GM12878 (cell line): ENCODE measurements at regions not wholly inside any gene's neighbourhood (a gene's known extent, or its start where the extent isn't known, plus 50 kb on each side); places are given as distances from the start of the nearest gene placed in this dataset.

Experiments
- ATAC-seq: fragments of 200-7000 bp; cut with Tn5 transposase; 3 replicates; pipeline ENCODE4 v1.9.1; 2020; ENCODE audit warnings: mild to moderate bottlenecking, moderate library complexity
- BruUV-seq: library from RNA; stranded (reverse); fragments of 400-500 nt; replicated peaks from 2 replicates; lab custom pipeline; 2021; lab: Mats Ljungman, UMichigan
- CTCF ChIA-PET: fragments of 300-600 bp; sonication (Branson Sonifier 250); formaldehyde crosslinking; extraction: SDS; loops from one replicate; lab custom pipeline; 2021; ENCODE audit warnings: inconsistent platforms; lab: Yijun Ruan, JAX
- POLR2A ChIA-PET: fragments of 350-600 bp; formaldehyde crosslinking; extraction: SDS; loops from one replicate; lab custom pipeline; 2021; ENCODE audit warnings: inconsistent platforms; lab: Charles Lee
- RAD21 ChIA-PET: fragments of 300-600 bp; sonication (Branson Sonifier 250); formaldehyde crosslinking; loops from one replicate; lab custom pipeline; 2023; ENCODE audit warnings: antibody characterized with exemption; ENCODE audit not compliant: unreplicated experiment; lab: Charles Lee
- SMC1A ChIA-PET: fragments of 300-600 bp; sonication (Branson Sonifier 250); formaldehyde crosslinking; loops from one replicate; lab custom pipeline; 2023; ENCODE audit not compliant: unreplicated experiment, uncharacterized antibody; lab: Charles Lee
- DNase-seq: peaks from one replicate; pipeline ENCODE4 v3.0.0-alpha.2; 2011; ENCODE audit warnings: low read depth, low spot score
- FAIRE-seq: peaks from 3 replicates; lab custom pipeline; 2011; peaks lifted over from hg19 to GRCh38; lab: Jason Lieb, UNC
- H2AFZ ChIP-seq: 2 replicates; pipeline ENCODE4 v1.6.0; 2011; ENCODE audit warnings: low read depth, low read length, control low read depth; ENCODE audit not compliant: control insufficient read depth
- H3K27ac ChIP-seq: 2 replicates; pipeline ENCODE4 v1.5.1; 2011; ENCODE audit warnings: control low read depth; ENCODE audit not compliant: control insufficient read depth, insufficient read depth
- H3K27me3 ChIP-seq, 2 experiments: replicated peaks in 1 of 2; 2 replicates each; pipeline versions ENCODE4 v1.6.0 to v1.6.1; 2011; ENCODE audit warnings: low read length in 1 of 2; ENCODE audit not compliant: control insufficient read depth in 2 of 2, insufficient read depth in 2 of 2
- H3K36me3 ChIP-seq, 2 experiments: 2 replicates each; pipeline ENCODE4 v1.5.1; 2011; ENCODE audit warnings: low read length in 1 of 2; ENCODE audit not compliant: control insufficient read depth in 2 of 2, insufficient read depth in 2 of 2
- H3K4me1 ChIP-seq: 2 replicates; pipeline ENCODE4 v1.6.1; 2011; ENCODE audit warnings: mild to moderate bottlenecking, low read length, moderate library complexity, mixed read lengths; ENCODE audit not compliant: control insufficient read depth, insufficient read depth
- H3K4me2 ChIP-seq: 2 replicates; pipeline ENCODE4 v1.6.0; 2011; ENCODE audit warnings: control low read depth; ENCODE audit not compliant: control insufficient read depth, insufficient read depth
- H3K4me3 ChIP-seq: fragments of 200-600 bp; sonication (generic); 2 replicates; pipeline ENCODE4 v1.5.1; 2016
- H3K79me2 ChIP-seq: 2 replicates; pipeline ENCODE4 v1.6.0; 2011; ENCODE audit warnings: low read length; ENCODE audit not compliant: control insufficient read depth, insufficient read depth
- H3K9ac ChIP-seq: 2 replicates; pipeline ENCODE4 v1.8.0; 2011; ENCODE audit warnings: low read length, control low read depth, mixed read lengths; ENCODE audit not compliant: control insufficient read depth, insufficient read depth
- H3K9me3 ChIP-seq: replicated peaks from 3 replicates; pipeline ENCODE4 v1.5.1; 2011; ENCODE audit warnings: mild to moderate bottlenecking, low read length; ENCODE audit not compliant: control insufficient read depth, insufficient read depth
- H4K20me1 ChIP-seq: 2 replicates; pipeline ENCODE4 v1.6.0; 2011; ENCODE audit not compliant: control insufficient read depth, insufficient read depth
- GABPA ChIP-seq: IDR thresholded peaks from 2 replicates; pipeline ENCODE4 v1.6.1; 2014; ENCODE audit warnings: antibody characterized with exemption, low read depth, mild to moderate bottlenecking, inconsistent platforms
- HDAC6 ChIP-seq: fragments of 200-600 bp; sonication (generic); IDR thresholded peaks from one replicate; pipeline ENCODE4 v1.8.0; 2017; ENCODE audit warnings: antibody characterized with exemption; ENCODE audit not compliant: unreplicated experiment
- LARP7 ChIP-seq: fragments of 450-650 bp; IDR thresholded peaks from 2 replicates; pipeline ENCODE4 v1.6.1; 2017; ENCODE audit warnings: mild to moderate bottlenecking
- MAX ChIP-seq: IDR thresholded peaks from 2 replicates; pipeline ENCODE4 v1.6.1; 2012; ENCODE audit warnings: low read depth, low read length, improper control_type of control experiment
- PKNOX1 ChIP-seq: fragments of 450-650 bp; IDR thresholded peaks from 2 replicates; pipeline ENCODE4 v1.6.1; 2016; ENCODE audit warnings: mild to moderate bottlenecking
- POU2F2 ChIP-seq: IDR thresholded peaks from 3 replicates; pipeline ENCODE4 v1.6.1; 2011; ENCODE audit warnings: low read depth, mild to moderate bottlenecking, low read length, borderline replicate concordance
- RAD21 ChIP-seq: IDR thresholded peaks from 2 replicates; pipeline ENCODE4 v1.6.1; 2011; ENCODE audit warnings: mild to moderate bottlenecking, low read depth, low read length, moderate library complexity; ENCODE audit not compliant: insufficient read depth
- SRF ChIP-seq, 2 experiments: IDR thresholded peaks; 2 replicates each; pipeline ENCODE4 v1.6.1; 2011; ENCODE audit warnings: low read depth in 2 of 2, low read length in 2 of 2, mild to moderate bottlenecking in 1 of 2, moderate library complexity in 1 of 2
- ZBTB4 ChIP-seq: fragments of 450-650 bp; formaldehyde crosslinking; IDR thresholded peaks from 2 replicates; pipeline ENCODE4 v1.4.0; 2022; ENCODE audit warnings: mild to moderate bottlenecking, moderate library complexity
- WGBS: methylation state at CpG from one replicate; pipeline ENCODE4 v1.1.6; 2016; ENCODE audit warnings: low lambda C conversion rate; ENCODE audit not compliant: insufficient replicate concordance, insufficient coverage; ENCODE audit errors: missing lambda C conversion rate; 5-methylcytosine and 5-hydroxymethylcytosine counted together
- in situ Hi-C: fragments of 300-500 bp; cut with MboI; formaldehyde crosslinking; loops from 9 replicates; pipeline ENCODE4 v1.14.3; 2018; ENCODE audit warnings: mixed read lengths
- intact Hi-C: fragments of 100-400 bp; cut with micrococcal nuclease; formaldehyde crosslinking; loops from one replicate; pipeline ENCODE4 v1.14.2; 2022; ENCODE audit not compliant: unreplicated experiment

GRCh38 chr2:147345246-147345645 is 499.6 kb upstream of the ACVR2A start:
- no peak for TF ChIP-seq POU2F2
- Histone ChIP-seq H3K36me3 (no peaks in the 10 kb centered on the region), H3K4me1 (no peaks in the 10 kb centered on the region), H3K27me3 (no peaks in the 10 kb centered on the region), H3K9me3 (peaks cover 3% of the 10 kb centered on the region; the same call in 2 of the 3 replicates), H3K4me3 (no peak overlapping the region), H4K20me1 (no peaks in the 10 kb centered on the region), H3K79me2 (no peaks in the 10 kb centered on the region), H3K9ac (no peak overlapping the region), H3K27ac (no peak overlapping the region), H3K4me2 (no peak overlapping the region), H2AFZ (no peak overlapping the region)
- ChIA-PET RAD21 (no interaction called here), CTCF (no interaction called here), POLR2A (no interaction called here), SMC1A (interaction anchor here (1.7 kb wide), 1 partner anchor 12 kb away, joined by 4 read pairs; no protein-coding TSS in a partner anchor)
- in situ Hi-C loops: no loop called here
- FAIRE-seq: no peak
- WGBS: 100% methylated on average over 1 of the region's 1 CpG
- no peak for ATAC-seq
- intact Hi-C loops: no loop called here
- no TSS peak for BruUV-seq
- DNase-seq: no peak

GRCh38 chr2:147342329-147342728 is 502.5 kb upstream of the ACVR2A start:
- no TSS peak for BruUV-seq
- FAIRE-seq: no peak
- in situ Hi-C loops: no loop called here
- TF ChIP-seq HDAC6 (no peak), SRF (IDR thresholded peaks at IDR 0.05; ENCODE audit: low read depth in 2 of 2, low read length in 2 of 2) (no peak), ZBTB4 (CRISPR knock-in tag) (no peak), GABPA (no peak), RAD21 (no peak), LARP7 (no peak), PKNOX1 (no peak), MAX (no peak)
- Histone ChIP-seq H3K79me2 (no peaks in the 10 kb centered on the region), H3K4me3 (no peak overlapping the region), H3K4me1 (no peaks in the 10 kb centered on the region), H3K9ac (no peak overlapping the region), H3K36me3 (no peaks in the 10 kb centered on the region), H2AFZ (no peak overlapping the region), H3K9me3 (peaks cover 3% of the 10 kb centered on the region; the same call in 2 of the 3 replicates), H3K4me2 (no peak overlapping the region), H3K27me3 (no peaks in the 10 kb centered on the region), H3K27ac (no peak overlapping the region), H4K20me1 (no peaks in the 10 kb centered on the region)
- WGBS: 44% methylated on average over 1 of the region's 1 CpG
- ChIA-PET CTCF (no interaction called here), POLR2A (no interaction called here), RAD21 (no interaction called here), SMC1A (interaction anchor here (0.9 kb wide), 1 partner anchor 64 kb away, joined by 3 read pairs; no protein-coding TSS in a partner anchor)
- intact Hi-C loops: no loop called here
- DNase-seq: no peak
- ATAC-seq: no peak
